ENCODE measurements at regions not wholly inside any gene's neighbourhood (a gene's known extent, or its start where the extent isn't known, plus 50 kb on each side); places are given as distances from the start of the nearest gene placed in this dataset.
"Not testable (repeated sequence)": the region's sequence is repeated elsewhere in the genome, so short reads cannot be mapped to it uniquely, and the experiment has no call there.

- no peak for DNase-seq (ENCODE audit: low read depth, low spot score)
- no peak overlapping the region for H3K4me3 ChIP-seq (ENCODE audit: low read length)
These were observed 76.4 kb downstream of the MAGED4 start for GRCh38 chrX:52261125-52261462.

GRCh38 chrX:52261463-52262194 is 76.9 kb downstream of the MAGED4 start:
- peak; percentile 75 for DNase-seq (ENCODE audit: low read depth, low spot score)
- peak overlapping the region; percentile 62 for H3K4me3 ChIP-seq (ENCODE audit: low read length)

GRCh38 chrX:52262195-52262546 is 77.5 kb downstream of the MAGED4 start:
- DNase-seq (ENCODE audit: low read depth, low spot score), result no peak
- peak overlapping the region; percentile 62 for H3K4me3 ChIP-seq (ENCODE audit: low read length)

- DNase-seq (ENCODE audit: low read depth, low spot score), result no peak
- no peak overlapping the region for H3K4me3 ChIP-seq (ENCODE audit: low read length)
These were observed 78.7 kb downstream of the MAGED4 start for GRCh38 chrX:52263417-52263816.

- no peak for DNase-seq (ENCODE audit: low read depth, low spot score)
These were observed 81.0 kb downstream of the MAGED4 start for GRCh38 chrX:52265713-52266112.

GRCh38 chrX:52268502-52268901 is 83.8 kb downstream of the MAGED4 start:
- DNase-seq (ENCODE audit: low read depth, low spot score); H3K4me3 ChIP-seq (ENCODE audit: low read length): not testable (repeated sequence)

More at GRCh38 chrX:52265713-52266112, 81.0 kb downstream of the MAGED4 start:
- no peak overlapping the region for H3K4me3 ChIP-seq (ENCODE audit: low read length)

- DNase-seq (ENCODE audit: low read depth, low spot score), result no peak
- H3K4me3 ChIP-seq (ENCODE audit: low read length), result no peak overlapping the region
These were observed 85.9 kb downstream of the MAGED4 start for GRCh38 chrX:52270453-52271116.

- DNase-seq (ENCODE audit: low read depth, low spot score), result peak; percentile 12
- no peak overlapping the region for H3K4me3 ChIP-seq (ENCODE audit: low read length)
These were observed 86.5 kb downstream of the MAGED4 start for GRCh38 chrX:52271206-52271605.

GRCh38 chrX:52277666-52278065 is 91.2 kb upstream of the XAGE2 start:
- H3K4me3 ChIP-seq (ENCODE audit: low read length), result no peak overlapping the region
- DNase-seq (ENCODE audit: low read depth, low spot score), result no peak

- no peak overlapping the region for H3K4me3 ChIP-seq (ENCODE audit: low read length)
- DNase-seq (ENCODE audit: low read depth, low spot score), result no peak
These were observed 88.0 kb upstream of the XAGE2 start for GRCh38 chrX:52280812-52281211.

- H3K4me3 ChIP-seq (ENCODE audit: low read length), result no peak overlapping the region
- no peak for DNase-seq (ENCODE audit: low read depth, low spot score)
These were observed 84.0 kb upstream of the XAGE2 start for GRCh38 chrX:52284865-52285264.

- not testable (repeated sequence) for H3K4me3 ChIP-seq (ENCODE audit: low read length); DNase-seq (ENCODE audit: low read depth, low spot score)
These were observed 69.9 kb upstream of the XAGE2 start for GRCh38 chrX:52298968-52299367.

GRCh38 chrX:52308532-52308931 is 60.3 kb upstream of the XAGE2 start:
- DNase-seq (ENCODE audit: low read depth, low spot score); H3K4me3 ChIP-seq (ENCODE audit: low read length): not testable (repeated sequence)

Measured in Jurkat, Clone E6-1 (cell line).